ENCODE measurements at regions not wholly inside any gene's neighbourhood (a gene's known extent, or its start where the extent isn't known, plus 50 kb on each side); places are given as distances from the start of the nearest gene placed in this dataset.

DNA sequence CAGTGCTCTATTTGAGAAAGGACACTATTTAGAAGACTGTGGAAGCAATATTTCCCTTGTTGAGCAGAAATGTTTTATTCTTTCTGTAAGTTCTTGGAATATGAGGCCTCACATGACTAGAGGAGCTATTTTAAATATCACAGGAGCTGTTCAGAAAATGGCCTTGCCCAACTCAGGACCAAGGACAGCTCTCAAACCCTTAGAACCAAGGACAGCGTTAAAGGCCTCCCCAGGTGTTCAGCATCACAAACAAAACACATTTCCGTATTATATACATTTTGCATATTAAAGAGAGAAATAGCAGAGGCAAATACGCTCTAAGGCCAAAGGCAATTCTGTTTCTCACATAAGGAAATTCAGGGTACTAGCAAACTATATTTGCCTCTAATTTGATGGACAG, 631.4 kb downstream of the CDH26 start:
- TF ChIP-seq CTCF (conservative IDR thresholded peaks at IDR 0.05): no peak
- TF ChIP-seq ZFX (IDR thresholded peaks at IDR 0.05): no peak
